Stimulated activated CD4-positive, alpha-beta T cell treated with anti-CD3 and anti-CD28 coated beads, Interleukin-12 subunit alpha, Interleukin-12 subunit beta, amount 100 ng/mL, for 24 hours (primary cell): ENCODE measurements at regions not wholly inside any gene's neighbourhood (a gene's known extent, or its start where the extent isn't known, plus 50 kb on each side); places are given as distances from the start of the nearest gene placed in this dataset.

Source experiments
- DNase-seq, 2 experiments: peaks; one replicate each; pipeline ENCODE4 v3.0.0-alpha.2; 2020; ENCODE audit warnings: low read depth in 2 of 2

DNA sequence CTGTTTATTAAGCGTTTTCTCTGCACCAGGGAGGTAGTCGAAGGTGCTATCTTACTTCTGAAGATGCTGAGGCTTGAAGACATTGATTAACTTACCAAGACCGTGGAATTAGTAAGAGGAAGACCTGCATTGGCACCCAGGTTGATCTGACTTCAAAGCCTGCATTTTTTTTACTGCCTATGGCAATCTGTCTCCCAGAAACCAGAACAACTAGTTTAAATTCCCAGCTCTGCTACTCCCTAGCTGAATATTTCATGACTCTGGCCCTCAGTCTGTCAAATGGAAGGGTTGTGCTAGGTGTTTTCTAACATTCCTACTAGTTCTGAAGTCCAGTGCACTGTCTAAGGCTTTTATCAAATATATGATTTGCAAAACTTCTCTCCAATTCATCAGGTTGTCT, 52.0 kb upstream of the GRAMD1B start:
- no peak for DNase-seq

DNA sequence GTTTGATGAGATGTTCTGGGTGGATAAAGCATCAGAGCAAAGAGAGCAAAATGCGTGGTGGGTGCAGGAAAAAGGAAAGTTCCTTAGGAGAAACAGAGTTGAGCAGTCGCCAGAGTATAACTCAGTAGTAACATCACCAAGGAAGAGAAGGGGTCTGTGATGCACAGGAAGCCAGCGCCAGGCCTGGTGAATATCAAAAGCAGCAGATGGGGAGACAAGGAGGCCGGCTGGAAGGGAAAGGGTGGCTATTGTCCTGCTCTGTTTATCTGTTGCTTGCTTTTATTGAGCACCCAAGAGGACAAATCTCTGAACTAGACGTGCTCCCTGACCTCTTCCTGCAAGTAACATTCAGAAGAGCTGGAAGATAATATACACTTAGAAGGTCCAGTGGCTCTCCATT, 52.7 kb upstream of the GRAMD1B start:
- no peak for DNase-seq

DNA sequence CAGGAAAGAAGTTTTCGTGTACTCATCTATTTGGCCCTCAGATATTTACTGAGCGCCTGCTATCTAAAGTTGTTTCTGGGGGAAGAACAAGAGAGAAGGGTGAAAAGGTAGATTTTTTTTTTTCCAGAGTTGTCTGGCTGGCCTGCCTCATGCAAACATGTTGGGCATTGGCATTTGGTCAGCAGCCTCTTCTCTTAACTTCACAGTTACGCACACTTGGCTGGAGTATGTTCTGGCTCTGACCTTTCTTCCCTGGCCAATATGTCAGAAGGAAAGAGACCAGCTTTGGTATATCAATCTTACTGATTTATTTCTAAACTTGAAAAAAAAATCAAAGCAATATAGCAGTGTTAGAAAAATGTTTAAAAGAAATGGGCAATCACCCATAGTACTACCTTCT, 54.2 kb upstream of the GRAMD1B start:
- DNase-seq, result no peak

DNA sequence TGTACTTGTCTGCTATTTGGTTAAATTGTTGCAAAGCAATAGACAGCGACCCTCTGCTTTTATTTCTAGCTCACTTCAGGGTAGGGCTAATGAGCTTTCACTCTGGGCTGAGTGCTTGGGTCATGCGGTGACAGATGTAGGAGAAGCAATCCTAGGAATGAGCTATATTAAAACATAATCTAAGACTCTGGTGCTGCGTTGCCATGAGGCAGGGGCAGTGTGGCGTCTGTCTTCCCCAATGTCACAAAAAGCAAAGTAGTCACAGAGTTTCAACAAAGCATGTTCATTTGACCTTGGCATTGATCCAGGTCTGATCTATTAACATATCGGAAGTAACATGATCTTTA, 55.5 kb upstream of the GRAMD1B start:
- DNase-seq, result no peak

DNA sequence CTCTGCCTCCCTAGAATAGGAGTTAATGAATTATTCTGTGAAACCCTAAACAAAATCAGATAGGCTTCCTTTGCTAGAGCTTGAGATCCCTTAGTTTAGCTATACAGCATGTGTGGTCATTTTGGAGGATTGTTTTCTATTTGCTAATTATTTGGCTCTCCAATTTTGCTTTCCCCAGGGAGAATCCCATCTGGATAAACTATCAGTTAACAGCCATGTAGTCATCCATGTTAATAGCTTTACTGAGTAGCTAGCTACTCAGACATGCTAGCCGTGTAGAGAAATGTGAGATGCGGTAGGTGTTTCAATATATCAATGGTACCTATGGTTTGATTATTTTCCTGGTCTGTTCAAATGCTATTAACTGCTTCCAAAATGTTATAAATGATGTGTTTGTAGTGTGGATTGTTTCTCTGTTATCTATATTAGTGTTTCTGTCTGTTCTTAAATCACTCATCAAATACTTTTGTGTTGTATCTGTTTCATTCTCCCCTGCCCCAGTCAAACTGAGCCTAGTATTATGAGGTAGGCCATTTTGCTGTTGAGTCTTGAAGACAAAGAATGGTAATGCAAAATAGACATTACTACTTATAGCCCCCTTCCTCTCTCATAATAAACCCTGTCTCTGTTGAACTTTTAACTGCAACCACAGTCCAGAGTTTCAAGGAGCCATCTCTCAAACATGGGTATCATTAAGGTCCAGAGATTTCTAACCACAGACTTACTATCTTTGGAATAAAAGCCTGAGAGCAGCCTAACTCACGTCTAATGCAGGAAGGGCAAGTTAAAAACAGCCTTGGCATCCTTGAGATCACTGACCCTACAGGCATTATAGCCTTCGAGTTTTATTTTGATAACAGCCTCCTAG, 56.1 kb upstream of the GRAMD1B start:
- no peak for DNase-seq

DNA sequence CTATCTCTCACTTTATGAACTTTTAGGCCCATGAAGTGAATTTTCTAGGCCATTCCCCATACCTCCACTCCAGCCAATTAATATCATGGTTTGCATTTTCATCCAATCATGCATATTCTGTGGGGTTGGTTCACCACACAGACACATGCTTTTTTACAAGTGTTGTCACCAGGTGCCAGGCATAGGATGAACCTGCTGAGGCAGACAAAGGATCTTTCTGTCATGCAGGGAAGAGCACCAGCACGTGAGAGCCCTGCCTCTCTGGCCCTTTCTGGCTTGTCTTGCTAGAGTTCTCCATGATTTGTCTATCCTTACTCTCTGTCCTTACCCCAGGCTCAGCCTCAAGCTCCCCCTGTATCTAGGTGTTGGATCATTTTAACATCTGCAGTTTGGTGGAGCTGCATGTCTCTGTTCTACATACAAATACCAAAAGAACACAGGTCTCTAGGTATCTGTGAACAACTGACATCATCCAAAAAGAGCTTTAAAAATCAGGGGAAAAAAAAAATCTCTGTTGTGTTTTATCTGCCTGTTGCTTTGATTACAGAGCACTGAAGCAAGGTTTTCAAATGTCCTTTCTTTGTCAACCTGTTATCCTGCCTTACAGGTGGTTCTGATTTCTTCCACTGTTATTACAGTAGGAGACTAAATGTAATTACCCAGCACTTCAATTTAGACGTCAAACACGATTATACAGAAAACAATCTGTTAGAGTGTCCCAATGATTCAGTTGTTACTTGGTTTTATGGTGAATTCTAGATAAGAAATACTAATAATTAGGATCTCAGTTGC, 58.4 kb upstream of the GRAMD1B start:
- no peak for DNase-seq

DNA sequence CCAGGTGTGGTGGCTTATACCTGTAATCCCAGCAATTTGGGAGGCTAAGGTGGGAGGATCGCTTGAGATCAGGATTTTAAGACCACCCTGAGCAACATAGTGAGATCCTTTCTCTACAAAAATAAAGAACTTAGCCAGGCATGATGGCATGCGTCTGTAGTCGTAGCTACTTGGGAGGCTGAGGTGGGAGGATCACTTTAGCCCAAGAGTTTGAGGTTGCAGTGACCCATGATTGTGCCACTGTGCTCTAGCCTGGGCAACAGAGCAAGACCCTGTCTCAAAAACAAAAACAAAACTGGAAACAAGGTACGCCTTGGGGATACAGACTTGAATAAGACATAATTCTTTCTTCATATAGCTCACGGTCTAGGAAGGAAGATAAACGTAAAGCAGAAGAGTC, 63.1 kb upstream of the GRAMD1B start:
- no peak for DNase-seq

DNA sequence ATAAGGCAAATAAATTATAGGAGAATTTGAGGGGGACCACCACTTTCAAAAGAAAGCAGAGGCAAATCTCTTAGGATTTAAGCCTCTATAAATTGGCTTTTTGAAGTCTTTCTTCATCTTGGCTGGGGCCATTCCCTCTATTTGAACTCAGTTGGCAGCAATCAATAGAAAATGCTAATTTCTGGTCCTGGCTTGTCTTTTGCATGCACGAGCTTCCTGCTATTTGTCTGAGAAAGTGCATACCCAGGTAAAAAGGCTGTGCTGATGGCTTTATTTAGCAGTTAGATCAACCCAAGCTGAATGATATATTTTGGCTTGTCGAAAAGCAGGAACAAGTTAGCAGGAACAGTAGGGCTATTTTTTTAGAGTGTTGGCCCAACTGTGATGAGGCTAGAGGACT, 64.1 kb upstream of the GRAMD1B start:
- no peak for DNase-seq

DNA sequence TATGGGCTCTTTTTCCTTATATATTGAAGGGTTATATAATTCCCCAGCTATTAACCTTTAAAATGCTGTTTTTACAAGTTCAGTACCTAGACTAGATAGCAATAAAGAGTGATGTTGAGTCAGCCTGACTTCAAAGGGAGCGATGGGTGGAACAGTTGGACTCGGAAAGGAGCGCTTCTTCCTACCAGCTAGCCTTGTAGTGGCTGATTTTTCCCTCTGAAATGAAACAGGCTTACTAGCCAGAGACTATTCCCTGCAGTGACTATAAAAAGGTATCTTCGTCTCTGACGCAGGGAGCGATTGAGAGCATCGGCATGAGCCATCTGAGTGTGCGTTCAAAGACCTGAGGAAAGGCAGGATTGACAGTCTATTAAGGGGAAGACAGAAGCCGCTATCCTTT, 66.0 kb upstream of the GRAMD1B start:
- DNase-seq, result no peak

DNA sequence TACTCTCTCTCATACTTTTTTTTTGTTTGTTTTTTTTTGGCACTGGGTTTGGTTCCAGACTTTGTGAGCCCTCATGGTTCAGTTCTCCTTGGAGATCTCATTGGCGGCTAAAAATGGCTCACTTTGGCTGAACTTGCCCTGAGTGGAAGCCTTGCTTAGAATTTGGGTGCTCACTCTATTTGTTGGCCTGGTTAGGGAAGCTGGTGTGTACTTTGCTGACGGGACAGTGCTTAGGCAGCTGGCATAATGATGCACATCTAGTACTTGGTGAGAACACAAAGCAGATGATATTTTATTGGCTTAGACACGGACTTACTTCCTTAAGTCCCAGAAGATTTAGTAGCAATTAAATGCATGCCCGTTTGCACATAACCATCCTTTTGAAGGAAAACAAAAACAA, 66.5 kb upstream of the GRAMD1B start:
- no peak for DNase-seq

DNA sequence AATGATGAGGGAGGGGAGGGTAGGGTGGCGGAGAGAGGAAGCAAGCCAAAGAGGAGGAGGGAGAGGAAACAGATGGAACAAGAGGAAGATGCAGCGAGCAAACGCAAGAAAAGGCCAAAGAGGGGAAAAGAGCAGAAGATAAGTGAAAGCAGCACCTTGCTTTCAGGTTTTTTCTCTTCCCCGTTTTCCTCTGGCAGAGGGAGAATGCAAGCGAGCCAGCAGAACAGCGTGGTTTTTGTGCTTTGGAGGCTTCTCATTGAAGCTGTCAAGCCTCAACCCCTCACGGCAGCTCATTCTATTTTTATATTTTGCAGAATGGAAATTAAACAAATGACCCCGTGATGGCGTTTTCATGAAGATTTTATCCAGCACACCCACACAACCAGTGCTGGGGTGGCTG, 67.1 kb upstream of the GRAMD1B start:
- DNase-seq, result no peak

DNA sequence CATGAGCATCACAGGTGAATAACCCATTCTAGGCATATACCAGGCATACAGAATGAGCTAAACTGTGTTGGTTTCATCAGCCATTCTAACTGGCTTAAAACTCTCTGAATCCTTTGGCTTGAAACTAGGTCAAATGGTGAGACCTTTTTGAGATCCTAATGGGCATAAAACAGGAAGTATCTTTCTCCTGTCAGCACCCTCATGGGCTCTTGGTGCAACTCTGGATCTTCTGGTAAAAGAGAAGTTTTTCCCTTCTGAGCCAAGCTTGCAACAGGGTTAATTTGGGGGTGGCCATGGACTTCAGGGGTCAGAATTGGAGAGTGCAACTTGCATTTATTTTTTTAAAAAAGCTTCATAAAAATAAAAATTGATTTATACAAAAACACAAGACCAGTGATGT, 67.9 kb upstream of the GRAMD1B start:
- no peak for DNase-seq

DNA sequence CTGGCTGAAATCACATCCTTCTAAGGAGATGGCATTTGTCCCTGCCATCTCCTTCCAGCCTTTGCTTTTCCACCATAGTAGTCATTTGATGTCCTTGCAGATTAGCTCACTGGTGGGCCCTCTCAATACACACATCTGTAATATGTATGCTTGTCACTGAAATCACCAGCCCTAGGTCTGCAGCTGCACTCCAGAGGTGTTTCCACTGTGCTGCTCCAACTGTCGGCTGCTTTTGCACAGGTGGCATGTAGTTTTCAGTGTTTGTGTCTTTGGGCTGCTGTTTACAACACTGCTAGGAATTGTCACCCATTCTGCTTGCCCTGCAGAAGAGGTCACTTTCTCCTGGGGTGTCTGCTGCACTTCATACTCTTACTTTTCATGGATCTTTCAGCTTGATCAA, 69.0 kb upstream of the GRAMD1B start:
- DNase-seq, result no peak

DNA sequence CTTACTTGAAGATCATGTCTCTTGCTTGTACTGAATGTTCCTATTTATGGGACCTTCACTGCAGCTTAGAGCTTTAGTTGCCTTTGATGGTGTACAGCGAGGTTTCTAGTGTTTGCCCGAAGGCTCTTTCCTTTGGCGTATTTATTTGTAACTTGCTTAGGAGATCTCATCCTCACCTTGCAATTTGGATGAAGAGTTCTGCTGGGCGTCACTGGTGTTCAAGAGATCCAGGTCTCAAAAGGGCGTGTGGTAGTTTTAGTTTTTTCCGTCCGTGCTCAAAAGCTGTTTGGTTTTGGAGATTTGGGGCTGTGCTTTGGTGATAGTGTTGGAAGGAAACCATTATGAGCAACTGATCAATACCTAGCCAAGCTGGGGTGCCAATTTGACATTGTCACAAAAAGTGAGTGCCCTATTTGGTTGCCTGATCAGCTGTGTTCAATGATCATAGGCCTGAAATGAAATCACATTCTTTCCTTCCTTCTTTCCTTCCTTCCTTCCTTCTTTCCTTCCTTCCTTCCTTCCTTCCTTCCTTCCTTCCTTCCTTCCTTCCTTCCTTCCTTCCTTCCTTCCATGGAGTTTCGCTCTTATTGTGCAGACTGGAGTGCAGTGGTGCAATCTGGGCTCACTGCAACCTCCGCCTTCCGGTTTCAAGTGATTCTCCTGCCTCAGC, 69.7 kb upstream of the GRAMD1B start:
- DNase-seq, result no peak

DNA sequence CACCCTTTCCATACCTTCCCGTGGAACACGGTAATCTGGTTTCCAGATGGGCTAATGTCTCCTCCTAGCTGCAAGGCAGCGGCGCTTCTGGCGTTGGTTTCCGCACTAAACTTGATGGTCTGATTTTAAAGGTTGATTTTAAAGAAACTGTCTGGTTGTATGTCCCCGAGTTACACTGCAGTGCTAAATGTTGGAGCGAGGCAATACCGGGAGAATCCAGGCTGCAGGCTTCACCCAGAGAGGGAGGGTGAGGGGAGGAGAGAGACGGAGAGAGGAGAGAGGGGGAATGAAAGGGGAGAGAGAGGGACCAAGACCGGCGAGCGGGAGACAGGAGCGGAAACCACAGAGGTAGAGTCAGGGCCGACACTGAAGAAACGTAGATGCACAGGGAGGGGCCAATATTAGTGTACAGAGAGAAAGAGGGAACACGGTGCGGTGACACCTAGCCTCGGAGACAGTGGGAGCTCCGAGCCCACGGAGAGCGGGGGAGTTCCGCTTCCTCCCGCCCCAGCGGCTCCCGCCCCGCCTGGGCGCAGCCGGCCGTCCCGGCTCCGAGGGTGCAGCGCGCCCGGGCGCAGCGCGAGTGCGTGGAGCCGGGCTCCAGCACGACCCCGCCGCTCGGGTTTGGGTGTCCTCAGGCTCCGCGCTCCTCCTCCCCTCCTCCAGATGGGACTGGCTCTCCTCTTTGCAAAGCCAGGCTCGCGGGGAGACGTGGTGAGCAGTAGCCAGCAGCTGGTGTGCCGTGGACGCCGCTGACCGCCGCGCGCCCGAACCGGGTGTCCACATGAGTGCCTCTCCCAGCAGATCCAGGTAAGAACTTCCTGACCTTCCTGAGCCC, 71.9 kb upstream of the GRAMD1B start:
- peak in 1 of 2 experiments; percentile 34 for DNase-seq

DNA sequence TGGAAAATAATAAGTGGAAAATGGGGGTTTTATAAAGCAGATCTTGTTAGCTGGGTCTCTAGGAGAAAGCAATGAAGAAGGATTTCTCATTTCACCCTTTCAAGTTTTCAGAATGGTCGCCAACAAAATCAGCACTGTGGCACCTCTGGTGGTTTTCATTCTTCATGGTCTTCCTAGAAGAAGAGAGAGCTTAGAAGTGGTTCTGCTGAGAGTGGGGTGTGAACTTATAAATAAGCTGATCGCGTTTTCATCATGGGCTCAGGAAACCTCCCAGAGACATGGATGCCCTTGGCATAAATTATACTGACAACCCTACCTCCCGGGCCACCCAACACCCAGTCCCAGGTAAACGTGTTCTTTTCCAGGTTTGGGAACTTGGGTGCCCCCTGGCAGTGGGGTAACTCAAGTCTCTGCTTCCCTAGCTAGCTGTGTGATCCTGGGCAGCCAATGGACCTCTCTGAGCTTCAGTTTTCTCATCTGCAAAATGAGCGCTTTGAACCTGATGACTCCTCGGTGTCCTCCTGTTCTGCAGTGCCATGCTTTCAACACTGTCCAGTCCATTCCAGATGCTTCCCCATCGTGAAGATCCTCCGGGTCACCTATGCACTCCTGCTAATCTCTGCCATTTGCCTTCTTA, 72.6 kb upstream of the GRAMD1B start:
- no peak for DNase-seq

DNA sequence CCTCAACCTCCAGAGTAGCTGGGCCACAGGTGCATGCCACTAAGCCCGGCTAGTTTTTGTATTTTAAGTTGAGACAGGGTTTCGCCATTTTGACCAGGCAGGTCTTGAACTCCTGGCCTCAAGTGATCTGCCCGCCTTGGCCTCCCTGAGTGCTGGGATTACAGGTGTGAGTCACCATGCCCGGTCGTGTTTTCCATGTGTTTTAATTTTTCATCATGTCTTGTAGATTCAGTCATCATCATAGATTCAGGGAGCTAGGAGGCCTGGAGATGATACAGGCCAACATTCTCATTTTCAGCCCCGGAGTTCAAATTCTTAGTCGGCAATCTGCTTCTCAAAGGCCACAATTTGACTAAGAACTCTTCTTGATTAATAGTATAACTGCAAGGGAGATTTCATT, 73.5 kb upstream of the GRAMD1B start:
- DNase-seq, result peak in 1 of 2 experiments; percentile 55

DNA sequence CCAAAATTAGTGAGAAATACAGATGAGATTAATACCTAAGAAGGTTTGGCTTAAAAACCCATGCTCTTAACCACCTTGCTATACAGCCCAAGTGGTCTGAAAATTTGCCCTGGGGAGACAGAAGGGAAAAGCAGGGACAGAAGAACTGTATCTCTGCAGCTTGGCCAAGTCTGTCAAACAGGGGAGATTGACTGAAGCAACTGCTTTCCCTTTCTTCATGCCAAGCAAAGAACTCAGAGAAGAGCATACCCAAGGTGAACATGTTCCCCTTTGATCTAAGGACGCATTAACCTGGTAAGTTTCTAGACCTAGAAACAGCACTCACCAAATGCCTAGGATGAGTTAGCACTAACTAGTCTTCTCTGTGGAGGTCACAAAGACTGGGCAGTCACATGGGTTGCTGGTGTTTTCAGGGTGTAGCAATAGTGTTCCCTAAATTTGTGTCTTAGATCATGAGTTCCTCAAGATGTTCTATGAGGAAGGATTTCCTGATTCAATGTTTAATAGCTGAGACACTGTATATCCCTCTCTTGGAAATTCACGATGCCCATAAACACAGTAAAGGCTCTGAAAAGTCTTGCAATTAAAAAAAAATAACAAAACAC, 75.6 kb upstream of the GRAMD1B start:
- DNase-seq, result no peak

DNA sequence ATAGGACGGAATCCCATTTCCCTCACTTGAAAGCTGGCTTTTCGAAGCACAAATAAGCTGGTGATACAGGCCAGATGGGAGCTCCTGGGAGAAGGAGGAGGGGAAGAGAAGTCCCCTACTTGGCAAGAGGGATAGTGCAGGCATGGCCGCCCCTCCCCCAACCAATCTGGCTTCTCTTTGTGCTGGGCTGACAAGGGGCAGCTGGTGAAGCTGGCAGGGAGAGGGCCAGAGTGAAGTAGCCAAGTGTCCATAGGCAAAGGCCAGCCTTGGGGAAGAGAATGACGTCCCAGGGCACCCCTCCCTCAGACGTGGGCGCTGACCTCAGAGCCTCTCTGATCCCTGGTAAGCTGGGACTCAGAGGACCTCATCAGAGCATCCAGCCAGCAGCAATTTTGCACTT, 78.7 kb upstream of the GRAMD1B start:
- no peak for DNase-seq

DNA sequence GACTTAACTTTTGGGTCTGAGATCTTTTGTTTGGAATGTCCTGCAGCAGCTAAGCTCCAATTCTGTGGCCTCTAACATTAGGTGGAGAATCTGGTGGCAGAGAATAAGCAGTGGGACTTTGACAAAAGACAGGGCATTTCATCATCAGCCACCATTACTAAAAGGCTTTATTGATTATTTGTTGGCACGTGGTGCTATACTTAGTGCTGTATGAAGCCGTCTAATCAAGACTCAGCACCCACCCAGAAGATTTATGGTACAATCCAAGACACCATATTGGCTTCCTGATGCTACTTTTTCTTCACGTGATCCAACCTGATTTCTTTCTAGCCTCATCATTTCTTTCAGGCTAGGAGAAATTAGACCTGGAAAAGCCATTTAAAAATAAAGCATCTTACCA, 80.7 kb upstream of the GRAMD1B start:
- no peak for DNase-seq

DNA sequence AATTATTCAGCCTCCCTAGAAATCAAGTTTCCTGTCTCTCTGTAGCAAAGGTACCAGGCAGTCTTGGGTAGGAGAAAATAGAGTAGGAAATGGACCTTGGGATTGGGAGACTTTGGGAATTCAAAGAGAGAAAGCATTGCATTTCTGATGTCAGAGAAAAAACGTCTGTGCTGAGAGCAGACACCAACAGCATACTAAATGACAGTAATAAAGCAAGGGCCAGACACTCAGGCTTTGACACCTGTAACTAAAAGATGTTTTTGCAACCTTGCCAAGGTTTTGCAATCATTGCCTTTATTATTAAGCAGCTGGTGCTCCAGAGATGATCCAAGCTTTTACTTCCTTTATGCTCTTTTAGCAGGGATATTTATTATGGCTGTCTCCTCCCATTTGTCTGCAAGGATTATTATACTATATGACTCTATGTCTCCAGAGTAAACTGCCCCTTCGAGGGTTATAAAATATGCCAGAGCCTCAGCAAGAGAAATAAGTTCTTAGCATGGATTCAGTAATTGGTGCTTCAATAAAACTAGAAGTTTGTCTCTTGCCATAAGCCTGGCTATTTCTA, 85.2 kb upstream of the GRAMD1B start:
- no peak for DNase-seq
